Activated CD4-positive, alpha-beta T cell treated with anti-CD3 and anti-CD28 coated beads, Interleukin-2, Interleukin-6, amounts not matched to agents 100 ng/mL and 50 ng/mL, durations not matched to agents 16 hours and 8 hours (primary cell): ENCODE measurements at regions not wholly inside any gene's neighbourhood (a gene's known extent, or its start where the extent isn't known, plus 50 kb on each side); places are given as distances from the start of the nearest gene placed in this dataset.

ENCODE experiments used
- DNase-seq: peaks from one replicate; pipeline ENCODE4 v3.0.0-alpha.2; 2020

DNA sequence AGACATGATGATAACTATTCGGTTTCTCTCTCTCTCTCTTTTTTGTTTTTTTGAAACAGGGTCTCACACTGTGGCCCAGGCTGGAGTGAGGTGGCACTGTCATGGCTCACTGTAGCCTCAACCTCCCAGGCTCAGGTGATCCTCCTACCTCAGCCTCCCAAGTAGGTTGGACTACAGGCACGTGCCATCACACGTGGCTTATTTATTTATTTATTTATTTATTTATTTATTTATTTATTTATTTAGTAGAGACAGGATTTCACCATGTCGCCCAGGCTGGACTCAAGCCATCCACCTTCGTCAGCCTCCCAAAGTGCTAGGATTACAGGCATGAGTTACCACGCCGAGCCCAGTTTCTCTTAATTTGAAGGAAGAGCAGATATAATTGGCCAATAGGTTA, 427.9 kb upstream of the JAG1 start:
- no peak for DNase-seq

DNA sequence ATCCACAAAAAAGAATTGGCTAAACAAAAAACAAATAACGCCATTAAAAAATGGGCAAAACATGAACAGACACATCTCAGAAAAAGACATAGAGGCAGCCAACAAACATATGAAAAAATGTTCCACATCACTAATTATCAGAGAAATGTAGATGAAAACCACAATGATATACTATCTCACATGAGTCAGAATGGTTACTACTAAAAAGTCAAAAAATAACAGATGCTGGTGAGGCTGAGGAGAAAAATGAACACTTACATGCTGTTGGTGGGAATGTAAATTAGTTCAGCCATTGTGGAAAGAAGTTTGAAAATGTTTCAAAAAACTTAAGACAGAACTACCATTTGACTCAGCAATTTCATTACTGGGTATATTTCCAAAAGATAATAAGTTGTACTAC, 430.1 kb upstream of the JAG1 start:
- no peak for DNase-seq

DNA sequence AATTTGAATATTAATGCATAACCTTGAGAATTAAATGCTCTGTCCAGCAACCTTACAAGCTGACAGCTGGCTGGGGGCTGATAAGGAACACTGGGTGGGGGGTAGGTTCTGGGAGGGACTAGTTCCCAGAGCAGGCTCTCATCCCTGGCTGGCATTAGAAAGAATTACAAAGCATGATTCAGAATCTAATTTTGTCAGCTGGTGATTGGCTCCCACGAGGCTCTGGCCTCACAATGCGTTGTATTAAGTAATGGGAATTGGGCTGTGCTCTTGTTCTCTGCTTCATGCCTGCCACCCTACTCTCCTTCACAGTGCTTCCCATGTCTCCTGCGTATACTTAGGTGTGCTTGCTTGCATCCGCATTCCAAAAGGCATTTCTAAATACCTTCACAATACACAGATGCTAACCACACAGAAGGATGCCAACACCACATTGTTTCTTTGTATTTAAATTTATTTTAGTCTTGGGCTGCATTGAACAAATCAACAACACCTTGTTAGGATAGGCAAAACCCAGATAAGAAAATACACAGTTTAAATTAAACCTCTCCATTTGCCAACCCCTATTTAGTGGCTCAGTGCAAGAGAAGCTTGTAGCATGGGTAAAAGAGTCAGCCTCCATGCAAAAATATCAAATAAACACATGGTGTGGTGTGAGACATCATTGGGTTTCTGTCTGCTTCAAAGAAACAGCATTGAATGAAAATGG, 434.5 kb upstream of the JAG1 start:
- DNase-seq, result no peak

DNA sequence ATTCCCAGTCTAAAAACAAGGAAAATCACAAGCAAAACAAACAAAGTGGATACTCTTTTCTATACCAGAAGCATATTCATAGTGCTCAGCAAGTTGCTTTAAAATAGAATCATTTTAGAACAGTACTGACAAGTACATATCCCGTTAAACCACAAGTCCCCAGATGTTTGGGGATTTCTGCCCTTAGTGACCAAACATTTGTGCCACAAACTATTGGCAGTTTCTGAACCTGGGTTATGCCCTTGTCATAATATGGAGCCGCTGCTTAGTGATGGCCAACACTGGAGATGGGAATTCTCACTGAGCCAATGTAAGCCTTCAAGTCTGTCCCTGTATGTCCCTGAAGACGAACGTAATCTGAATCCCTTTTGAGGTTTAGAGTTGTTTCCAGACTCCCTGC, 436.7 kb upstream of the JAG1 start:
- no peak for DNase-seq

DNA sequence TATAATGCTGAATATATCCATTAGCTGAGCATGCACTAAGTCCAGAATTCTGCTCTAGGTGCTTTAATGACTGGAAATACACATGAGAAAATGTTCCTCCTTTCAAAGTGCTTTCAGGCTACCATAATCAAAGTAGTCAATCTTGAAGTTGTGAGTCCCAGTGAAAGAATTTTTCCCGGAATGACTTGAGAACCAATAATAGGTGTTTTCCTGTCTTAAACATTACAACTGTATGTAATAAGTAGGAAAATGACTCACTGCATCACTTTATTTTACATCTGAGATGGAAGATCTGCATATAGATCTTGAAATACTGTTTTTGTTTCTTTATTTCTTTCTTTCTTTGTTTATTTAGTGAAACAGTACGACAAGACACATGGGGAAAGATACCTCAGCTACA, 437.4 kb upstream of the JAG1 start:
- DNase-seq, result no peak

DNA sequence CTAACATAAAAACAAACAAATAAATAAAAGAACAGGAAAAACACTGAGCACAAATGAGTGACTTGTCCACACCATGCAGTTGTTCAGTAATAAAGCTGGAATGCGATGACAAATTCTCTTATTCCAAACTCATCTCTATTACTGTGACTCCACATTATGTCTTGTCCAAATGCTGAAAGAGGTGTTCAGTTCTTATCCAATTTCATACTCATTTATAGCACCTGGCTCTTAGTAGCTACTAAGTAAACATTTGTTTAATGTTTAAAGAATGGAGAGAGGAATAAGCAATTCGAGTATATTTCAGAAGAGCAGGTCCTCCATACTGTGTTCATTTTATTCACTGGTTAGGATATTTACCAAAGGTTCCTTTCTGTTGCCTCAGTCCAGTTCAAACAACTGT, 439.0 kb upstream of the JAG1 start:
- DNase-seq, result no peak

DNA sequence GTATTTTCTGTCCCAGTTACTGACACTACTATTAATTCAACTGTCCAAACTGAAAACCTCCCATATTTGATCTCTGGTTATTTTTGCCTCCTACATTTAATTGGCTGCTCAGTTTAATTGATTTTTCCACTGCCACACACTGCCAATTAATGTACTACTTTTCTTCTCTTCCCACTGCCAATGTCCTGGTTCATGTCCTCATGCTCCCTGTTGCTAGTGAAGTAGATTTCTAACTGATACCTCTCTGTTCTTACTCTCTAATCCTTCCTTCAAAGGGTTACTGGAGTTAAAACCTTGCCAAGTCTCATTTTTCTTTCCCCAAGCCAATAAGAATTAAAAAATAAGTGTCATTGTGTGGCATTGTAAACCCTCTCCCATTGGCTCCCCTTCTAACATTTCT, 440.6 kb upstream of the JAG1 start:
- no peak for DNase-seq

DNA sequence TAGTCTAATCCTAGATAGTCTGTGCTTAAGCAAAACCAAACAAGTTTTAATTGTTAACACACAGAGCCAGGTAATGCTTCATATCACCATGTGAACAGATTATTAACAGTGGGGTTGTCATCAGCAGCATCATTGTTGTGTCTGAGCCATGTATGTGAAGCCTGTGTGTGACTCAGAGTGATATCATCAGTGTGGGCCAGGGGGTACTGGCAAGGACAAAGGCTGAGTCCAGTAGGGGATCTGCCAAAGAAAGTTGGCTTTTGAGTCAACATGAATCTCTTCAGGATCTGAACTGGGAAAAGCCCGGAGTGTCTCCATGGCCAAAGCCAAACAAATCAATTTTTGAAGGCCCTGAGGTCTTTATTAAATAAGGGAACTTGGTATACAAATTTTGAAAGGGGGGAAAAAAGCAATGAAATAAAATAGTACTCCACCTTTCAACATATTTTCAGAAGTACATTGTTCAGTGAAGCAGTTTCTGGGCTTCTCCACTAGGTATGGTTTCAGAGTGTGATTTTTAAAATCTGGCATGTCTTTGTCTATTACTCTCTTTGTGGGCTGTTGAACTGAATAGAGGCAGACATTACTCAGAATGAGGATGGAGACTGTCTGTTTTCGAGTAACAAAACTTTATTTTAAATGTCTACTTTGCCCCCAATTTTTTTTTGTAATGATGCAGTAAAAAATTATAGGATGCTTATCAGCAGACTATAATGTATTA, 444.2 kb upstream of the JAG1 start:
- no peak for DNase-seq

DNA sequence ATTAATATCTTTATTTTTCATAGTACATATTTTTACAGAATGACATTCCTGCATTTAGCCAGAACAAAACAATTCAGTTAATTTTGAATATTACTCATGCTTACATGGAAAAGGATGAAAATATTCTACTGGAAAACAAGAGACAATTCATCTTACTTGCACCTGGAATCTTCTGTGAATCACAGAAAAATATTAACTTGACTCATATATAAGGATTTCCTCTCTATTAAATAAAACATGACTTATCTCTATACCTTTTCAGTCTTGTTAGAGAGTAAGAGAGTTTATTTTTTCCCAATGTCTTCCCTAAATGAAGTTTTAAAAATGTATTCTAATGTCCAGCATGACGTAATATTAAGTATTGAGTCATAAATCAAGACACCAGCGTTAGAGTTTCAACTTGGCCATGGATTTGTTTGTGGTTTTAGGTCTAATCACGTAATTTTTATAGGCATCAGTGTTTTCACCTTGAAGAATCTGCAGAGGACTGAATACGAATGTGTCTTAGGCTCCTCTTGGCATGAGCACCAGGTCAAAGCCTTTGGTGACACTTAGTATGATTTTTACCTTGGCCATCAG, 445.1 kb upstream of the JAG1 start:
- DNase-seq, result no peak

DNA sequence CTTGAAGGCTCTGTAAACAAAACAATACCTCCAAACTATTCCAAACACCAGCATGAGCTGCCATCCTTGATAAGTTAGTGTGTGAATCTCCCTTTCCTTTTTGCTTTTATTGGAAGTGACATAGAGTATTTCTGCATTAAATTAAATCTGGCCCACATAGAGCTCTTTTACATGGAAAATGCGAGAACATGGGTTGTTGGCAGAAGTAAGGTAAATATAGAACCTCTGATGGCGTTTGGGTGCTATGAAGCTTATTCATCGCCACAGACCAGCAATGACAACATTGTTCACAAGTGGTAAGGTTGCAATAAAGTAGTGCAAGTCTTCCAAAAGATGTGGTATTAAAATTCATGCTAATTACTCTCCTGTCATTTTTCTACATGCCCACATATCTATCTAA, 445.8 kb upstream of the JAG1 start:
- DNase-seq, result no peak

DNA sequence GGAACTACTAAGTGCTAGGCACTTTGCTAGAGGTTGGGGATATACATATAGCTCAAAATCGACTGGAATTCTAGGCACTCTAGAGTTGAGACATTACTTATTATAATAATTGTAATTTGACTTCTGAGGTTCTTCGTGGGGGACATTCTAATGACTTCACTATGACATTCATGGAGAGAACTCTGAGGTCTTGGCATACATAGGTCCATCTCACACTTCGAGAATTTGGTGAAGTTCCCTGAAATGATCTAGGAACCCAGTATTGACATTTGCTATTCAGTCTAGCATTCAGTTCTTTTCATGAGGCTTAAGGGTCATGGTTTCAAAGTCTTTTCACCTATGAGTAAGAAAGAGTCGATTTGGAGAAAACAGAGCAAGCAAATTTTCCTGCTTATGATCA, 446.6 kb upstream of the JAG1 start:
- DNase-seq, result no peak

DNA sequence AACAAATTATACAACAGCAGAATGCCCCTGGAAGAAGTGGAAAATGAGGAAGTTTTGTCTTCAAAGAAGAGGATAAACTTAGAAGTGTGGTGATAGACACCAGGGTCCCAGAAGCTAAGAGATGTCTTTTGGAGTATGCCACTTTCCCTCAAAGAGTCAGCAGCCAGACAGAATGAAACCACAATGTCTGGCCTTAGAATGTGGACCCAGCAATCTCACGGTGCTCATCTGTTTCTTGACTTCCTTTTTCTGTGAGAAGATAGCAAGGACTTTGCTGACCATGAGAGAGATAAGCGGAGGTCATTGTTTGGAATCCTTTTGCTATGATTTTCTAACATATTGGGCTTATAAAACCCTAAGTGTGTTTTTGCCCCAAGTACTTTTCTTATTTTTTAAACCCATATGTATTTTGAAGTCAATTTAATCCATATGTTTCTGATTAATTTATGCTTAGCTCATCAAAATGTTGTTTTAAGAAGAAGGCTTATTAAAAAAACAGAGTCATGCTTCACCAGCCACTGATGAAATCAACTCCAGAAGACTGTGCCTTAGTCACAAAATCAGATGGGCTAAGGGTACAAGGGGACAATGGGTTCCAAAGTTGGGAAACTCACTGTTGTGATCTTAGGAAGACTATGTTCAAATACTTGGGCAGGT, 451.2 kb upstream of the JAG1 start:
- no peak for DNase-seq

DNA sequence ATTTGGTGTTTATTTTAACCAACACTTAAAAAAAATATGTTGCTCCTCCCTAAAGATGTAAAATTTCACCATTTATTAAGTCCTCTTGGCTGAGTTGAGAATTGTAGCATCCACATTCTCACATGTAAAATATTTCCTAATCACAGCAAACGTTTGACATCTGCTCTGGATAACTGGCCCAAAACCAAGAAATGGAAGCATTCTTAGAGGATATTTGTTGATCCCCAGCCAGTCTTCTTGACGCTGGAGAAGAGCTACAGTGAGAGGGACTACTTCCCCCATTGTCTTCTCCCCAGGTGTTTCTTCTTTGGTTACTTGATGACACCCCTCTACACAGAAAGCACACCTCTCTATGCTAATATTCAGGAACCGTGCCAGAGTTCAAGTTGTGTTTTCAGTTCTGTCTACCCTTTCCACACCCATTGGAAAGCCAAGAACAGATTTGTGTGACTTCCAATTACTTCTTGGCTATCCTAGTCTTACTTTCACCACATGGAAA, 454.5 kb upstream of the JAG1 start:
- DNase-seq, result no peak

DNA sequence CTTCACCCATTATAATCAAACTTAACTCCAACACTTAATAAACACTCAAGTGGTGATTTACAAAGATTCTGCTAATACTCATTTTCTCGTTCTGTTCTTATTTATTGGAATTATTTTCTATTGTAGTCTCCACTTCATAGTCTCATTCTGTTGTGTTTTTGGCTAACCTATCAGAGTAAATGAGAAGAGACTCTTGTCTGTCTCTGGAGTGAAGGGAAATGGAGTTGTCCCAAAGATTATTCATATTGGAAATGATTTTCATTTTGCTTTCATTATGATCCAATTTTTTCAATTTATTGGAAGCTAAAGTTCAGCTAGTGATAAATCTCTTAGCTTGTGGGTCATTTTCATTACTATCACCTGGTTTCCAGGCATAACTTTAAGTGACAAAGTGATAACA, 454.9 kb upstream of the JAG1 start:
- no peak for DNase-seq

DNA sequence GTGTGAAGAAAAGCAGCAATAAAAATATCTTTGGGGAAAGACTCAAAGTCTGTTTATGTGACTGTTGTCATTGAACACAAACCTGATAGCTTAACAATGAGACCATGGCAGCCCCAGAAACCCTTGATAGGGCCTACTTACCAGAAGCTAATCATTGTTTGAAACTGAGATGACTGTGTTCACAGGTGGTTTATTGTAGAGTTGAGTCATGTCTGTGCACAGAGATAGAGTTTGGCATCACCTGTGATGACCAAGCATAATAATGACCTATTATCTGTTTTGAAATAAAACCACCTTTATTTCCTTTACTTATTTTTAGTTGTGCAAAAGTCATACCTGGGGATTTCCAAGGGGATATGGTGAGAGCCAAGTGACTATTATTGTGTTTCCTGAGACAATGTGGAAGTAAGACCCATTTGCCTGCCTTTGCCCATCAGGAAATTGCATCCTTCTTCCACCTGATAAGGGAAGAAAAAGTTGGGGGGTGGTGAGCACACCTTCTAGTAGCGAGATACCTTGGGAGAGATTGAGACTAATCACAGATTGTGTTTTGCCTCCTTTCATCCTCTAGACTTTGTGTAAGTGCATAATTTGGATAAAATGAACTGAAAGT, 456.9 kb upstream of the JAG1 start:
- no peak for DNase-seq

DNA sequence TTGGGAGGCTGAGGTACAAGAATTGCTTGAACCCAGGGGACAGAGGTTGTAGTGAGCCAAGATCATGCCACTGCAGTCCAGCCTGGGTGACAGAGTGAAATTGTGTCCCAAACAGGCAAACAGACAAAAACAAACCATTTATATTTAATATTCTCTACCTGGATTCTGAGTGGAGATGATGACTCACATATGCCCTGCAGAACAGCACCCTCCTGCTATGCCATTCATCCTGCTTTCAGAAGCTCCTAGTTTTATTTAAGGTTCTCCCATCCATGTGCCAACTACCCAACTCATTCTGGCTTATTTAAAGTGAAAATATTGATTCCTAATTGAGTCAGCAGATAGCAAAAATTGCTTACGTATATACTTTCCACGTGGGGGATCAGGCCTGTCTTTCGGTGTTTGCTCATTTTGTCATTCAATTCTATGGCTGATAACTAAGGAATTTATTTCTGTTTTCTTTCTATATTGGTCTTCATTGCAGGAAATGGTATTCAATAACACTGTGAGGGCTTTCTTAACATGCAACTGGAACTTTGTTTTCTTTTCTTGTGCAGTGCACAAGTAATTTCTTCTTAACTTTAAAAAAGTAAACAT, 459.1 kb upstream of the JAG1 start:
- DNase-seq, result no peak

DNA sequence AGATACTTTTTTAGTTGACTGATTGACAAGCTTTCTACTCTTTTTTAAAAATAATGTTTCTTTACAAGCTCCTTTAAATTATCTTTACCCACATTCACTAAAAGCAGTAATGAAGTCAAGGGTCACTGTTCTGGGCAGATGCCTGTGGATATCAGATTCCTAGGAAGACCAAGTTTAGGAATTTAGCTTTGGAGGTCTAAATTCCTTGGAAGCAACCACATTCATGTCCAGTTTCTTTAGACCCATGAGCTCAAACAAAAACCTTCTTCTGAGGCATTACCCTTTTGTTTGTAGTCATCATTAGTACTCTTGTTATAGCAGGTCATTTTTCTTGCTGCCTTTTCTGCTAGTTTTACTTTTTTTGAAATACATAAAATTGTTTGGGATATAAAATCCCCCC, 462.9 kb upstream of the JAG1 start:
- DNase-seq, result no peak

DNA sequence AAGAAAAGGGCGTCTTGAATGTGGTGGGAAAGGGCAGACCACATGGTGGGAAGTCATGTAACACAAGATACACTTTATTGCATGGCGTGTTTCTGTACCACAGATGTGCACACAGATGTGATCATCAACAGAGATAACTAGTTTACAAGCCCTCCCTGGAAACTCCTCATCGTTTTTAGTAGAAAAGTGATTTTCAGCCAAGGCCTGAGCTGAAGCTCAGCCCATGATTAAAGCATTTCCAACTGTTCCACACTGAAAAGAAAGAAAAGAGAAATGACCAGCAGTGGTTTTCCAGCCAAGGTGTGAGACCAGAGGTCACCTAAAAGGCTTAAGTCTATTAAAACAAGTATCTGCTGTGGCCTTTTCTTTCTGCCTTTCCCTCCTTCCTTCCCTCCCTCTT, 463.9 kb upstream of the JAG1 start:
- DNase-seq, result no peak

DNA sequence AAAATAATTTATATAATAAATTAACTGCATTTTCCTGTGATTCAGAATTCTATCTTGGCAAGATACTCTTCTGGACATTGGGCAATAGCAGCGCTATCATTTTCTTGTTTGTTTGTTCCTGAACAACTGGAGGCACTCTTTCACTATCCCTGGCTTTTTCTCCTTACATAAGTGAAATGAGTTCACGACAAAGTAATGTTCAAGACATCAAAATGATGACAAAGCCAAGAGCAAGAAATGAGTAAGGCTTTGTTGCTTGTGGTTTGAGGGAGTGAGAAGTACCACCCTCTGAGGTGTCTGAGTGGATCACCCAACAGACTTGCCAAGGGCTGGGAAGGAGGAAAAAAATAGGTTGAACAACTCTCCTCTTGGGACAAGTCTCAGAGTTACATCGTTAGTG, 466.6 kb upstream of the JAG1 start:
- no peak for DNase-seq

DNA sequence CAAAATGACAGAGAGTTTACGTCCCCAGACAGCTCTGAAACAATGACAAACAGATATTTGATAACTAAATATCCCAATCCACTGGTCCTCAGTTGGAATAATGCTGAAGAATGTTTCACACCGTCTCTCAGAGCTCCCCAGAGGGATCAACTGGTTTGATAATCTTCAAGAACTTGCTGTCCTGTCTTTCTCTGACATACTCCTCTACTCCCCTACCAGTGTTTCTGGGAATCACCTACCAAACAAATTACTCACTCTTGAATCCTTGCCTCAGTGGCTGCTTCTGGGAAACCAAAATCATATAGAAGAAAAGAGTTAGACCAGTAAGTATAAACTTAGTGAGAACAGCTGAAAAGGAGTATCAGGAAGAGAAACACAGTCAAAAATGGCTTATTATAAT, 469.7 kb upstream of the JAG1 start:
- DNase-seq, result no peak

DNA sequence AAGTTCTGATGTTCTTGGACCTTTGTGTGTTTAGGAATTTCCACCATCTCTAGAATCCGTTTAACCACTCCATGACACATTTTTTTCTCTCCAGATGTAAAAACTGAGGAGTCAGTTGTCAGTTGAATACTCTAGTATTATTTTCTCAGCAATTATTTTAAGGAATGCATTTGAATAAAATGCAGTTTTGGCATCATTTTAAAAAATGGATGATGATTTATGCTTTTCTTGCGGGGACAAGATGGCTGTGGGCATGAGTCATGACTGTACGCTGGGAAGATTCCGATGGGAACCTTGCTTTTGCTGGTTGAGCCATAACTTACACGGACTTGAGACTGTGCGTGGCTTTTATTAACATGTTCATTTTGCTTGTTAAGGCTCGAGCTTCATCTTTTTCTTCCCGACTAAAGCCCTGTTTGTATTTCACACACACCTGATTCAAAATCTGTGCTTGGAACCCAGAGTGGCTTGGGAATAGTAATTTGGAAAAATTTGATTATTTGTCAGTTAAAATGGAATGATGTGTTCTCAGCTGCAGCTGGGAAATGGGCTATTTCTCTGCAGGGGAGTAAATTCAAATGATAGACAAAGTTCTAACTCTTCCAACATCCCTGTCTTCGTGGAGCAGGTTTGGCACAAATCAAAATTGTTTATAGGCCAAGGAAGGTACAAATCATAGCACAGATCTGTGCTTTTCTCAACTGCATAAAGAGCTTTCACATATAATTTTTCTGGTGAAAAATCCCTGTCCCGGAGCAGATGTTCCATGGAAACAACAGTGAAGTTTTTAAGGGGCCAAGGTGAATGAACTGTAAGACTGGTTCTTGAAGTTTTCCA, 470.5 kb upstream of the JAG1 start:
- no peak for DNase-seq

DNA sequence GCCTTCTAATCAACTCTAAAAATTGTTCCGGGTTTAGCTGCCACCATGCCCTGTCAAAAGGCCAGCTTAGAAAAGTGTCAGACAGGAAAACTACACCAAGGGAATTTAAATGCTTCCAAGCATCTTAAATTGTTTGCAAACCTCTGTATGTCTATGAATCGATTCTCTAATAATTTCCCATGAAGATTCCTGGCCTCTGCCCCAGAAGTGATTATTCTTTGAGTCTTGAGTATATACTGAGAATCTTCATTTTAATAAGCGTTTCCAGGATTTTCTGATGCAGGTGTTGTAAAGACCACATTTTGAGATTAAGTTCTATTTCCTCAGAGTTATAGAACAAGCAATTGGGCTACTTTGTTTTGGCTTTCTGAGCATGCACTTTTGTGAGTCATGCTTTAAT, 471.8 kb upstream of the JAG1 start:
- DNase-seq, result no peak
